GM23338 (cell line): ENCODE measurements at regions not wholly inside any gene's neighbourhood (a gene's known extent, or its start where the extent isn't known, plus 50 kb on each side); places are given as distances from the start of the nearest gene placed in this dataset.

ENCODE experiments used
- CREB1 ChIP-seq: fragments of 250-450 bp; sonication (Bioruptor Pico); IDR thresholded peaks from 2 replicates; pipeline ENCODE4 v1.5.0; 2020; ENCODE audit warnings: low read depth, mild to moderate bottlenecking, moderate library complexity
- CTCF ChIP-seq, 2 experiments: fragments of 200-600 bp in 1 of 2; sonication (generic) in 1 of 2; conservative IDR thresholded peaks; 2 replicates each; pipeline versions ENCODE4 v1.5.1 to v1.6.1; 2016 to 2017; ENCODE audit warnings: antibody characterized with exemption in 2 of 2, low read depth in 2 of 2, mild to moderate bottlenecking in 2 of 2, moderate library complexity in 1 of 2
- EZH2phosphoT487 ChIP-seq: fragments of 200-600 bp; sonication (generic); IDR thresholded peaks from one replicate; pipeline ENCODE4 v1.8.1; 2018; ENCODE audit warnings: antibody characterized with exemption; ENCODE audit not compliant: unreplicated experiment
- JUNB ChIP-seq: IDR thresholded peaks from one replicate; pipeline ENCODE4 v1.6.1; 2016; ENCODE audit warnings: antibody characterized with exemption; ENCODE audit not compliant: unreplicated experiment
- POLR2AphosphoS5 ChIP-seq: IDR thresholded peaks from 2 replicates; pipeline ENCODE4 v1.6.1; 2016; ENCODE audit warnings: antibody characterized with exemption, low read depth
- ZNF114 ChIP-seq: fragments of 250-450 bp; sonication (Bioruptor Pico); IDR thresholded peaks from 2 replicates; pipeline ENCODE4 v1.5.0; 2020; ENCODE audit warnings: mild to moderate bottlenecking, moderate library complexity
- ZNF331 ChIP-seq: fragments of 250-450 bp; sonication (Bioruptor Pico); IDR thresholded peaks from 2 replicates; pipeline ENCODE4 v1.5.0; 2020; ENCODE audit warnings: low read depth, mild to moderate bottlenecking, moderate library complexity
- TF ChIP-seq, protein P1 (sequence below): IDR thresholded peaks from one replicate; pipeline ENCODE4 v1.6.1; 2018; ENCODE audit warnings: antibody characterized with exemption; ENCODE audit not compliant: unreplicated experiment

DNA sequence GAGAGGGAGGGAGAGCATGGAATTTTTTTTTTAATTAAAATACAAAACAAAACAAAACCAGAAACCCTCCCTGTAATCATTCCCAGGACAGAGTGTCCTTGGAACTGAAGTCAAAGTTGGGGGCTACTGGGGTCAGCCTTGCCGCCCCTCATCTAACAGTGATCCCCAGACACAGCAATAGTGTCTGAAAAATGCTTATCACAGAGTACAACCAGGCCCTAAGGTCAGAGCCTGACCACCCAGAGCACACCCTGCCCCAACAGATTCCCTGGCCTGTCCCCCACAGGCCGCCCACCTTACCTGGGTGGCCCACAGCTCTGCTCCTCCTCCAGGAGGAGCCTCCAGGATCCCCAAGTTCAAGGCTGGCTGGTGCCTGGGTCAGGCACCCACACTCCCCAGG lies 101.6 kb upstream of the LINGO1 start:
- TF ChIP-seq CTCF (conservative IDR thresholded peaks at IDR 0.05; ENCODE audit: low read depth in 2 of 2) = no peak
- TF ChIP-seq POLR2AphosphoS5 = no peak
- no peak for TF ChIP-seq EZH2phosphoT487
- no peak for TF ChIP-seq CREB1 (CRISPR knock-in tag)
- no peak for TF ChIP-seq ZNF331 (CRISPR knock-in tag)
- TF ChIP-seq, protein P1, sequence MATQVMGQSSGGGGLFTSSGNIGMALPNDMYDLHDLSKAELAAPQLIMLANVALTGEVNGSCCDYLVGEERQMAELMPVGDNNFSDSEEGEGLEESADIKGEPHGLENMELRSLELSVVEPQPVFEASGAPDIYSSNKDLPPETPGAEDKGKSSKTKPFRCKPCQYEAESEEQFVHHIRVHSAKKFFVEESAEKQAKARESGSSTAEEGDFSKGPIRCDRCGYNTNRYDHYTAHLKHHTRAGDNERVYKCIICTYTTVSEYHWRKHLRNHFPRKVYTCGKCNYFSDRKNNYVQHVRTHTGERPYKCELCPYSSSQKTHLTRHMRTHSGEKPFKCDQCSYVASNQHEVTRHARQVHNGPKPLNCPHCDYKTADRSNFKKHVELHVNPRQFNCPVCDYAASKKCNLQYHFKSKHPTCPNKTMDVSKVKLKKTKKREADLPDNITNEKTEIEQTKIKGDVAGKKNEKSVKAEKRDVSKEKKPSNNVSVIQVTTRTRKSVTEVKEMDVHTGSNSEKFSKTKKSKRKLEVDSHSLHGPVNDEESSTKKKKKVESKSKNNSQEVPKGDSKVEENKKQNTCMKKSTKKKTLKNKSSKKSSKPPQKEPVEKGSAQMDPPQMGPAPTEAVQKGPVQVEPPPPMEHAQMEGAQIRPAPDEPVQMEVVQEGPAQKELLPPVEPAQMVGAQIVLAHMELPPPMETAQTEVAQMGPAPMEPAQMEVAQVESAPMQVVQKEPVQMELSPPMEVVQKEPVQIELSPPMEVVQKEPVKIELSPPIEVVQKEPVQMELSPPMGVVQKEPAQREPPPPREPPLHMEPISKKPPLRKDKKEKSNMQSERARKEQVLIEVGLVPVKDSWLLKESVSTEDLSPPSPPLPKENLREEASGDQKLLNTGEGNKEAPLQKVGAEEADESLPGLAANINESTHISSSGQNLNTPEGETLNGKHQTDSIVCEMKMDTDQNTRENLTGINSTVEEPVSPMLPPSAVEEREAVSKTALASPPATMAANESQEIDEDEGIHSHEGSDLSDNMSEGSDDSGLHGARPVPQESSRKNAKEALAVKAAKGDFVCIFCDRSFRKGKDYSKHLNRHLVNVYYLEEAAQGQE = no peak
- no peak for TF ChIP-seq ZNF114 (CRISPR knock-in tag)
- no peak for TF ChIP-seq JUNB
